HG03460 (cell line): ENCODE measurements at regions not wholly inside any gene's neighbourhood (a gene's known extent, or its start where the extent isn't known, plus 50 kb on each side); places are given as distances from the start of the nearest gene placed in this dataset.

ENCODE experiments used
- ATAC-seq: cut with Tn5 transposase; IDR thresholded peaks from one replicate; pipeline ENCODE4 v1.9.1; 2021; ENCODE audit not compliant: unreplicated experiment

DNA sequence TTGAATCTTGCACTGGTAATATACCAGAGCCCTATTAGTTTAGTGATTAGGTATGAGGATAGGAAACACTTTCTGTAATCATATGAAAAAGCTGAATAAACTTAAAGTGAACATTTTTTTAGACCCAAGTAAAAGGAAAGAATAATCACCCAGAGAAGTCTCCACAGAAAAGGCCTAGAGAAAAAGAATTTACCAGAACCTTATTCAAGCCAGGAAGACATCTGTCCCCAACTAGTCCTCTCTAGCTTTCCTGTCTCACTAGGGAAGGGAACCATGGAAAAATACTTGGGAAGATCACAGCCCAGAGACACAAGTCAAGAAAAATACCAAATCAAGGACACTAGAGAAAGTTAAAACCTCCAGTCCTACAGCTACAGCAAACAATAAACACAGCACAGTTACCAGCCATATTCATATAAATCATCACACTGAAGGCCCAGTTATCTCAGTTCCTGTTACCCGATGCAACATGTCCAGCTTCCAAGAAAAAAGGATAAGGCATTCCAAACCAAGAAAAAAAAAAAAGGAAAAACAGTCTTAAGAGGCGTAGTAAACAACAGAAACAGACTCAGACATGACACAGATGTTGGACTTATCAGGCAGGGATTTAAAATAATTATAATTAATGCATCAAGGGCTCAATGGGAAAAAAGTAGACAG lies 461.5 kb downstream of the IRS1 start:
- no peak for ATAC-seq

DNA sequence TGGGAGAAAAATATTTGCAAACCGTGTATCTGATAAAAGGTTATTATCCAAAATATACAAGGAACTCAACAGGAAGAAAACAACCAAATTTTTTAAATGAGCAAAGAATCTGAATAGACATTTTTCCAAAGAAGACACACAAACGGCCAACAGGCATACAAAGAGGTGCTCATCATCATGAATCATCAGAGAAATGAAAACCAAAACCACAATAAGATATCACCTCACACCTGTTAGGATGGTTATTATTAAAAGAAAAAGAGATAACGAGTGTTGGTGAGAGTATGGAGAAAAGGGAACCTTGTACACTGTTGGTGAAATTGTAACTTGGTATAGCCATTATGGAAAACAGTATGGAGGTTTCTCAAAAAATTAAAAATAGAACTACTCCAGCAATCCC lies 463.3 kb downstream of the IRS1 start:
- no peak for ATAC-seq

DNA sequence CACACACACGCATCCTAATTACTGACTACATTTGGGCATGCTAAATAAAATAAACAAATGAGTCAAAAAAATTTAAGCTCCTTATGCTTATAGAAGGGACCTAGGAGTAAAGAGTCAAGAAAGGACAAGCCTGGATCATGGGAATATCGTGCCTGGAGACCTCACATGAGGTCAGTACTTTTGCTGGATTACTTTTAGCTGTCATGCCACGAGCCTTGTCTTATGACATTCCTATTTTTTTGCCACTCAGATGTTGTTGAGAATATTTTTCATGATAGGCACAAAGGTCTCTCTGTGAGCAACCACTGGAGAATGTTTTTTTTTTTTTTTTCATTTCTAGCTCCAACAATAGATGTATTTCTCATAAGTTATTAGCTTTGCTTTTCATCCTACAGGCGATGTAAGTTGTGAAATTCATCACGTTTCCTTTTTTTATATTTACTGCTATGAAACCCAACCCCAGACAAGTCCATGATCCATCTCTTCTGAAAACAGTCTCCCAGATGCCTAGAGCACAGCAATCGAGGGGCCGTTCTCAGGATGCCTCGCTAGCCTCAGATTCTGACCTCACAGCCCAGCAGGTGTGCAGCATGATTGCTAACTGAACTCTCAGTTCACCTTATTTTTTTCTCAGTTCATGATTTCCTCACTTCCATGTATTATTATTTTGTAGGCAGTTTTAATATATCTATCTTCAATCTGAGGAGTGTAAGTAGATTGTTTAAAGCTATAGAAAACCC lies 464.5 kb downstream of the IRS1 start:
- ATAC-seq: no peak

DNA sequence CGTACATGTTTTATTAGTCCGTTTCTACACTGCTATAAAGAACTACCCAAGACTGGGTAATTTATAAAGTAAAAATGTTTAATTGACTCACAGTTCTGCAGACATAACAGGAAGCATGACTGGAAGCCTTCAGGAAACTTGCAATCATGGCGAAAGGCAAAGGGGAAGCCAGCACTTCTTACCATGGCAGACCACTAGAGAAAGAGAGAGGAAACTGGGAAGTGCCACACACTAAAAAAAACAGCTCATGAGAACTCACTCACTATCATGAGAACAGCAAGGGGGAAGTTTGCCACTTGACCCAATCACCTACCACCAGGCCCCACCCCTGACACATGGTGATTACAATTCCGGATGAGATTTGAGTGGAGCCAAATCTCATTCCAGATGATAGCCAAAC lies 466.2 kb downstream of the IRS1 start:
- ATAC-seq: no peak

DNA sequence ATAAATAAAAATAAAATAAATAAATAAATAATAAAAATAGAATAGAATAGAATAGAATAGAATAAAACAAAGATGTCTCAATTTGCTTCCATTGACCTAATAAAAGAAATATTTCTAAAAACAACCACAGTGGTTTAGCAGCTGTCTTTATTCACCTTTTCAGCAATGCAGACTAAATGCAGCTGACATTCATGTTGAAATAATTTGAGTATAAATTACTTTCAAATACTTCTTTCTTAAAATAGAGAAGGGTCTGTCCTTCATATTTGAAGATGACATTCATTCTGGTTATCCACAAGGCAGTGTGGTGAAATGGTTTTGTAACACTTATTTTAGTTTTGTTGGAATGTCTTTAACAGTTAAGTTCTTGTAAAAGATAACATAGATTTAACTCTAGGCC lies 469.4 kb downstream of the IRS1 start:
- no peak for ATAC-seq

DNA sequence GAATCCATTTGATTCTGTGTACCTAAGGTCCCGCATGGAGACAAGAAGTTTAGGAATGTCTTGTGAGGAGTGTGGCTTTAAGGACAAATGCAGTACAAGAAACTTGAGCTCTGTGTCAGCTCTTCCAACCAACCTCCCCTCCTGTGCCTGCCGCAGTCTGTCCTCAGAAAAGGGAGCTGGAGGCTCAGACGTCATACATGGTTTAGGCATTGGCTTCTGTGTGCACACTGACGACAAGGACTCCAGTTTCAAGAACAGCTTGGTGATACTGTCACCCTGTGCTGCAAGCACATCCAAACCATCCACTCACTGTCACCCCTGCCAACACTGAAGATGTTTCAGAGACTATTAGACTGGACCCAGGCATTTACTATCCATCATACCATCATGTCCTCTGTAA lies 470.4 kb downstream of the IRS1 start:
- ATAC-seq: no peak

DNA sequence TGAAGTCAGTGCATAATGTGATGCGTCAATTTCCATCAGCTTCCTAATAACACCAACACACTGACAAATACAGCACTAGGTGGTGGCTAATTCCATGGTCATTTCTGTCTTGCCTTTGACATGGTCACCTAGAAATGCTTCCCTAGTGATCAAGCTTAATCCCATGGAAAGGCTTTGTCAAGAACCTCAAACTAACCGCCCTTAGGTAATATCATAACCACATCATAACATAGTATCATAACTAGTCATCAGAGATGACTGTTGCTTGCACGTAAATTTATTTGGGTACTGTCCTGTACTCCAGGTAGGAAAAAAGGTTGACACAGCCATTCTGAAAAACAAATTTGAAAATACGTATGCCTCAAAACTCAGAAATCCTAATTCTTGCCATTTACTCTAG lies 471.8 kb downstream of the IRS1 start:
- ATAC-seq: no peak

DNA sequence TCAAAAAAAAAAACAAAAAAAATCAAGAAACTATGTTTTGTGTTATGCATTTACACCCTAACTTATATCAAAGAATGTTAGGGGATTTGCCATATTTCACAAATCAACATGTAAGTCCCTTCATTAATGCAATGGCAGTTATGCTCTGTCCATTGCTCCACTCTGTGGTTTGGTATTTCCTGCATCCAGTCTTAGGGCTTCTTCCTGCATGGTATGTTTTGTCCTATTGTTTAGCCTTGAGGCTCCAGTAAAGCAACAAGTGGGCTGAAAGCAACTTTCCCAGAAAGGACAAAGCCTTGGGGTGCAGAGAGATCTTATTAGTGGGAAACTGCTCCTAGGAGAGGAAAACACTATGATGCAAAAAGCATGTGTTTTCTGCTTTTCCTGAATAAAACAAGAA lies 474.1 kb downstream of the IRS1 start:
- no peak for ATAC-seq

DNA sequence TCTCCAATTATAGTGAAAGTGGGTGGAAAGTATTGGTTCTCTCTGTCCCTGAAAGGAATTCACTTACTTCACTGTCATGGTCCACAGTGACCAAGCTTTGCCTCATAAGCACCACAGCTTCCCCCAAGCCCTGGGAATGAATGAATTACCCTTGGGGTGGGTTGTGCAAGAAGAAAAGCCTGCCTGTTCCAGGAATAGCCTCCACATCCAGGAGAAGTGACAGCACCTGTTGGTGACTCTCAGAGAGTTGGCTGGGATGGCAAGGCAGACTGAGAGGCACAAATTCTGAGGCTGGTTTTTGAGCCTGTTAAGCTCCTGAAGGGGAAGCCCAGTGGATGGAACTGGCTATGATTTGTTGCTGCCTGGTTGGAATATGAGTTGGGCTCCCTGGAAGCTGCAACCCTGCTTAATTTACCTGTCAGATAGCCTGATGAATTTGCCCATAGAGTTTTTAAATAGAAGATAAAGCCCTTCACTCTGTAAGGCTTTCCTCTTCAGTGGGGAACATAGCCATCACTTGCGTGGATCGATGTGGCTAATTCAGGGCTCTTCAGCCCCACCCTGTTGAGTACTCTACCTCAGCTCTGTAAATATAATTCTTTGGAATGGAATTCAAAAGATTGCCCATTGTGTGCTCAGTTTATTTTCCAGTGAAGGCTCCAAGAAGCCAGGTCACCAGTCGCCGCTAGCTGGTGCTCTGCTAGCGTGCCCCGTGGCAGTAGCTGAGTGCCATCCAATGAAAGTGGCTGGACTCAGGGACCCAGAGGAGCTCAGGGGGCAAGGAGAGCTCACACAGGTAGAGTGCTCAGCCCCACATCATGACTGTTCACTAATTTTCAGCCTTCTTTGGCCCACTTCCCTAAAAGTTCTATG lies 479.3 kb downstream of the IRS1 start:
- no peak for ATAC-seq

DNA sequence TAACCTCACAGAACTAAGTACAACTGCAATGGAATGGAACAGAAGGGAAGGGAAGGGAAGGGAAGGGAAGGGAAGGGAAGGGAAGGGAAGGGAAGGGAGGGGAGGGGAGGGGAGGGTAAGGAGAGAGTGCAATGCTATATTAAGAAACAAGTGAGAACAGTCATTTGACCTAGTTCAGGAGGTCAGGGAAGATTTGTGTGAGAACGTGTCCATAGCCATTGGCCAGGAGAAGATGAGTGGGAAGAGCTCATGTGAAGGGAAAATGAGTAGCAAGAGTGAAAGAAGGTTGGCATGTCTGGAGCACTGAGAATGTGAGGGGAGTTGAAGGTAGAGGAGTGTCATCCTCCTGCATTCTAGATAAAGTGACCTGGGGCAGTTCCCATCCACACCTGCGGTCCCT lies 481.6 kb downstream of the IRS1 start:
- no peak for ATAC-seq

DNA sequence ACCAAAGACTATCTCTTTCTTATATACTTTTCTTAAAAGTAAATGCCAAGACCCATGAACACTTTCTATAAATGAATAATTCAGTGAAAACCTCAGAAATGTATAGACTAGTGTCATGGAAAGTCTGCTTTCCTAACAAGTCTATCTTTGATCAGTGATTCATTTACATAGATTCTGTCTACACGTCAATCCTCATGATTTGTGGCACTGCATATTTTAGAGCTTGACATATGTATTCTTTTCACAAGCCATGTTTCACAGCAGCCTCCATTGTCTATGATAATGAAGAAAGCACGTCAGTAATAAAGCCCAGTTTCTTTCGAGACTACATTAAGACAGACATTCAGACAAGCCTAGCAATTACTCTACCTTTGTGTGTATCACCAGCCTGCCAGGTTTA lies 486.6 kb downstream of the IRS1 start:
- no peak for ATAC-seq

DNA sequence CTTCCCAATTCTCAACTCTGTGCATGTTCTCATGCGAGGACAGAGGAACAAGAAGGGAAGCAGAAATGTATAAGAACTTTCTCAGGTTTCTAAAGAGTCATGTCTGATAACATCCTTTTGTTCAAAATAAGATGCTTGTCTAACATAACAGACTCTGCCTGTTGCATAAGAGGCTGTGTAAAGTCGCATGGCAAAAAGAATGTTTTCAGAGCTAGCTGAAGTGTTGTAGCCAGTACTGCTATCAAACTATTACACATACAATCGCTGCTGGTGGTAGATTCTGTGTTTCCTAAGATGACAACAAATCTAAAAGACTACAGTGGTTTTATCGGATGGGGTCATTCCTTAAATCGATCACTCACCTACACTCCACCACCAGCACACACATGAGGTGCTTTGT lies 487.5 kb downstream of the IRS1 start:
- no peak for ATAC-seq

DNA sequence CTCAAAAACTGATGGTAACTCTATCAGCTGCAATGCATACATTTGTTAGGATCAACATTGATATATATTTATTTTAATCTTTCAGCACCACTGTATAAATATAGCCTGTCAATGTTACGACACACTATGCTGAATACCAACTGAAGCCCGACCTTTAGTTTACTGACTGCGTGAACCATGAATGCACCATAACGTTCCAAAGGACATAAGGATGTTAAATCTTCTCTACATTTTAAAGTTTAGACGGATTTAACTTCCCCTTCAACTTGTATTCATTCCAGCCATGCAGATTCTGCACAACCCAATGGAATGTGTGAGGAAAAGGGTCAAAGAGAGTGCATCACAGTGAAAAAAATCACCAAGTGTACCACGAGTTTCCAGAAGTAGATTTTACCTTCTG lies 489.5 kb downstream of the IRS1 start:
- ATAC-seq: no peak

DNA sequence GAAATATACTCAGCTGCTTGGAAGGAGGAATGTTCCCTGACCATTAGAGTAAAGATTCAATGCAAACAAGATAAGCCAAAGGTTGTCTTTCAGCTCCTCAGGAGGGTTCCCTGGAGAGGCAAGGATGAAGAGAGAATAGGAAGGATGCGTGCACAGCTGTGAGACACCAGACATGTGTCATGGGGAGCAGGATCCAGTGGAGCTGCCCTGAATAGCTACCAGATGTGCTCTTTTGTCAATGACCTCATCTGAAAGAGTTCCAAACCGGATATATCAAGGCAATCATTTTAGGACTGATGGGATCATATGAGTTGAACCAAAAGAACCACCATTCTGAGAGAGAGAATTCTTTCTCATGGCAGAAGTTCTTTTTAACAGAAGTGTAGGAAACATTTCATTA lies 490.6 kb downstream of the IRS1 start:
- no peak for ATAC-seq

DNA sequence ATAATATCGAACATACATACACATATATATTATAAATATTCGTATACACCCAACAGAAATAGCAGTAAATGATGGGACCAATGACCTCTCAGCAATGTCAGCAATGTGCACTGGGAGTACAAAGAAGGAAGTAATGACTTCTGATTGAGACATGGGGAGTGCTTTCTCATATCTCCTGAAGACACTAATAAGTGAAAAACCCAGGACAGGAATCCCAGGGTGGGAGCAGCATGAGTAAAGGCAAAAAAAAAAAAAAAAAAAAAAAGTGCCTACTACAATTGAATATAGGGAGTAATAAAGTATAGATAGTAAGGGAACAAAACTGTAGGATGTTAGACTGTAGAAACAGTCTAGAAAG lies 491.3 kb downstream of the IRS1 start:
- ATAC-seq: no peak

DNA sequence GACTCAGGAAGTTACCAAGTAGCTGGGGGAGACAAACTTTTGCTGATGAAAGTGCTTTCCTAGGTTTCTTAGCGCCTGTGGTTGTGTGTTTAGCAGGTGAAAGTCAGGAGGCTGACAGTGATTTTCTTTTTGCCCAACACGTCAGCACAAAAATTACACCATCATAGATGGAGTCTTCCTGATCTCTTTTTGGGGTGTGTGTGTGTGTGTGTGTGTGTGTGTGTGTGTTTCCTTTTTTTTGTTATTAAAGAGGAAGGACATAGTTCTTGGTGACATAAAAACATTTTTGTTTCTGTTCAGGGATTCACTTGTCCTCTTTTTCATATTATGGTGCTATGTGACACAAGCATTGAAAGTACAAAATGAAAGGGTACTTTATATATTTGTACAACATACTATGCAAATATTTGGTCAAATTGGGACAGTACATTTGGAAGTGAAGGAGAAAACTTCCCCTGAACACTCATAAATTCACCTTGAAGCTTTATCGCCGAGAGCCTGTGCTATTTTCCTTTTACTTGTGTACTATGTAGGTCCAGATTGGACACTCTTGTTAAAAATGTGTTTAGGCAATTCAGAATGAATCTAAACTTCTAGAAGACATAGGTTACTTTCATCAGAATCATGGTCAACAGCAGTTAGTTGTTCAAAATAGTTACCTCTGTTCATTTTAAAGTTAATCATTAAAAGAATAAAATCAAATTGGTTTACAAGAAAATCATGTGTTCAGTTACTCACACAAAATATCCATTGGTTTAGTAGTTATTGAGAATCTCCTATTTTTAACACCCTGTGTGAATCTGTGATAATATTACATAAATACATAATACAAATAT lies 491.9 kb downstream of the IRS1 start:
- no peak for ATAC-seq

DNA sequence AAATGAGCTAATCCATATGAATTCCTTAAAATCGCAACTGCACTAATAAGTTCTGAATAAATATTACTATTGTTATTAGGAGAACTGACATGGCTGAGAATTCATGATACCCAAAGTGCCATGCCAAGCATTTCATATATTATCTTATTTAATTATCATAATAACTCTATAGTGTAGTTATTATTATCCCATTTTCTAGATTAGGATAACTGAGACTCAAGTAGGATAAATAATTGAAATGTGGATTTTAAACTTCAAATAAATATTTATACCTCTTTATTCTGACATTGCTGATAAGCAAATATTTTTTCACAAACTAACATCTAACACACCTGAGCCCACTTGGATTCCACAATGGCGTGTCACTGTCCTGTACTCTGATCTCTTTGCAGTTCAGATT lies 492.7 kb downstream of the IRS1 start:
- ATAC-seq: no peak

DNA sequence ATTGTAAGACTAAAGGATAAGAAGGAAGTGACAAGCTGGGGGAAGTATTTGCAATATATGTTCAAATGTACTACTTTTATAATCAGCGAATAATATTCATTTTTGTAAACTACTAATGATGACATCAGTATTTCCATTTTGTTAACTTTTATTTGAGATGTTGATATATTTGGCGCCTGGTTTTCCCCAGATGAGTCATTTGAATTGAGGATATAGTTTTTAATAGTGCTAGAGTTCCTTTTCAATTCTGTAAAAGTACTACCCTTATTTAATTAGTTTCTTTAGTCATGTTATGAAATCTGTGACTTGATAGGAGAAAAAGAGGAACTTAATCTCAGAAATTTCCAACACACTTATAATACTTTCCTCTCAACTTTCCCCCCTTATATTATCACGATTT lies 495.3 kb downstream of the IRS1 start:
- no peak for ATAC-seq

DNA sequence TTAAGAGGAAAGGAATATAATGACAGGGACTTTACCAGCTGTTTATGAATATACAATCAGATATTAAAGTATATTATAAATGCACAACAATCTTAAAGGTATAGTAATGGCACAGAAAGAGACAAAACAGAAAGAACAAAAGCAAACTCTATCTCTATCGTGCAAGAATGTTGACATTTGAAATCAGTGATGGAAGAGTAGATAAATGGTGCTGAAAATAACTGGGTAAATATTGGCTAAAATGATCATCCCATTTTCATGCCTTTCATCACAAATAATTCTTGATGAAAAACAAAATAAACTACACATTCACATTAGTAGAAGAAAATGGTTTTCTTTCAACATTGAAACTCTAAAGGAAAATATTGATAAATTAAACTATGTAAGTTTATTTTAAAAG lies 495.9 kb downstream of the IRS1 start:
- ATAC-seq: no peak

DNA sequence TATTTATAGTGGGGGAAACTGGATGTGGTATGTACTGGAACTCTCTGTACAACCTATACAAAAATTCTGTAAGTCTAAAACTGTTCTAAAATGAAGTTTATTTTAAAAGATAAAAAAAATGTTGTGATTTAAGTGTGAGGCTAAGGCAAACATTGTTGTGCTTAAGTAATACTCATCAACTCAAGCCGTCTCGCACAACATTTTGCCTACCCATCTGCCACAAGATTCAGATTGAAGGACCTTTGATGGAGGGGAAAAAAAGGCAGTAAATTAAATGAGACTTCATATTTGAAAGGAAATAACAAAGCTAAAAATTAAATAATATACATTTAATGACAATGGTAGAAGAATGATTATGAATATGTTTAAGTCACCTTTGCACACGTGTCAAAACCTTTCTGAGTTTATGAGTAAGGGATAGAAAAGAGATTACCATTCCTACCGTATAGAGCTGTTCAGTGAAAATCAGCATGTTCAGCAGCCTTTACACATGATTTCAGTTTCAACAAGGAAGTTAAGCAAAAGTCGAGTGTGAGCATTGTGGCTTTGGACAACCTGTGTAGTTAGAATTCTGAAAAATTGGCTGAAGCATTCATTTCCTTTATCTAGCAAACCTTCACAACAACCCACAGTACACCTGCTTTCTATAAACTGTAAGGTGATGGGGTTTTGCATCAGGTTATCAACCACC lies 499.3 kb downstream of the IRS1 start:
- ATAC-seq: no peak

DNA sequence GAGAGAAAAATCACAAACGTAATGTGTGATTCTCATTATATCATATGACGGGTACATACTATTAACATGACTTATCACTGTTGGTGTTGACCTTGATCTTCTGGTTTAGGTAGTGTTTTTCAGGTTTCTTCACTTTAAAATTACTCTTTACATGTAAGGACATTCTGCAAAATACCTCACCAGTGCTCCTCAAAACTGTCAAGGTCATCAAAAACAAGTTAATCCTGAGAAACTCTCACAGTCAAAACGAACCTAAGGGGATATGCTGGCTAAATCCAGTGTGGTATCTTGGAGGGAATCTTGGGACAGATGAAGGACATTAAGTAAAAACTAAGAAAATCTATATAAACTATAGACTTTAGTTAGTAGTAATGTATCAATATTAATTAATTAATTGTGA lies 499.8 kb downstream of the IRS1 start:
- ATAC-seq: no peak
